ENCODE measurements at regions not wholly inside any gene's neighbourhood (a gene's known extent, or its start where the extent isn't known, plus 50 kb on each side); places are given as distances from the start of the nearest gene placed in this dataset.

DNA sequence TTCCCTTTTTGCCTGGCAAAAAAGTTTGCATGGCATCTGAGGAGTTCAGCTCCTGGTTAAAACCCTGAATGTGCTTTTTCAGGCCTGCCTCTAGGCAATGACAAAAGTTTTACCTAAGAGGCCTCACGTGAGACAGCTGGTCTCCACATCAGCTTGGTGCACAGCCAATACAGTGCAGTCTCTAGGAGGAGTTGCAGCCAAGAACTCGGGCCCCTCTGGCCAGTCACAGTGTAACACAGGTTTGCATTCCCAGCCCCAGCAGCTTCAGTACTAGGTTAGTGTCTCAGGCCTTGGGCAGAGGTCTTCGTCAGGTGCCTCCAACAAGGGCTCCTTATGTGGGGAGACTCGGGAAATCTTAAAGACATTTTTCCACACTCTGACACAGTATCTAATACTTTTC, 771.7 kb downstream of the SORCS1 start:
- Histone ChIP-seq H3K4me3 (ENCODE audit: insufficient read depth, low read length, poor library complexity, severe bottlenecking) (no peak overlapping the region), H4K20me1 (ENCODE audit: low read depth, low read length) (no peaks in the 10 kb centered on the region), H3K9me2 (replicated peaks; ENCODE audit: insufficient read depth, low read length) (no peaks in the 10 kb centered on the region), H2AFZ (ENCODE audit: low read depth, low read length, severe bottlenecking) (no peak overlapping the region), H3K9ac (ENCODE audit: low read length) (no peak overlapping the region), H3K27me3 (ENCODE audit: low read length) (no peaks in the 10 kb centered on the region), H3K36me3 (ENCODE audit: low read length) (no peaks in the 10 kb centered on the region), H3F3A (ENCODE audit: insufficient read depth) (no peaks in the 10 kb centered on the region), H3K9me3 (ENCODE audit: insufficient read depth, low read length) (no peaks in the 10 kb centered on the region), H3K27ac (ENCODE audit: low read depth, low read length) (no peak overlapping the region), H3K79me2 (ENCODE audit: insufficient read depth, low read length) (no peaks in the 10 kb centered on the region), H3K4me2 (ENCODE audit: low read depth, low read length, poor library complexity, severe bottlenecking) (no peak overlapping the region)
- no peak for TF ChIP-seq EZH2phosphoT487 (conservative IDR thresholded peaks at IDR 0.05; ENCODE audit: low read length)
- TF ChIP-seq, protein P1, sequence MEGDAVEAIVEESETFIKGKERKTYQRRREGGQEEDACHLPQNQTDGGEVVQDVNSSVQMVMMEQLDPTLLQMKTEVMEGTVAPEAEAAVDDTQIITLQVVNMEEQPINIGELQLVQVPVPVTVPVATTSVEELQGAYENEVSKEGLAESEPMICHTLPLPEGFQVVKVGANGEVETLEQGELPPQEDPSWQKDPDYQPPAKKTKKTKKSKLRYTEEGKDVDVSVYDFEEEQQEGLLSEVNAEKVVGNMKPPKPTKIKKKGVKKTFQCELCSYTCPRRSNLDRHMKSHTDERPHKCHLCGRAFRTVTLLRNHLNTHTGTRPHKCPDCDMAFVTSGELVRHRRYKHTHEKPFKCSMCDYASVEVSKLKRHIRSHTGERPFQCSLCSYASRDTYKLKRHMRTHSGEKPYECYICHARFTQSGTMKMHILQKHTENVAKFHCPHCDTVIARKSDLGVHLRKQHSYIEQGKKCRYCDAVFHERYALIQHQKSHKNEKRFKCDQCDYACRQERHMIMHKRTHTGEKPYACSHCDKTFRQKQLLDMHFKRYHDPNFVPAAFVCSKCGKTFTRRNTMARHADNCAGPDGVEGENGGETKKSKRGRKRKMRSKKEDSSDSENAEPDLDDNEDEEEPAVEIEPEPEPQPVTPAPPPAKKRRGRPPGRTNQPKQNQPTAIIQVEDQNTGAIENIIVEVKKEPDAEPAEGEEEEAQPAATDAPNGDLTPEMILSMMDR (IDR thresholded peaks at IDR 0.05; ENCODE audit: insufficient read depth, low read length, poor library complexity, severe bottlenecking), result no peak

DNA sequence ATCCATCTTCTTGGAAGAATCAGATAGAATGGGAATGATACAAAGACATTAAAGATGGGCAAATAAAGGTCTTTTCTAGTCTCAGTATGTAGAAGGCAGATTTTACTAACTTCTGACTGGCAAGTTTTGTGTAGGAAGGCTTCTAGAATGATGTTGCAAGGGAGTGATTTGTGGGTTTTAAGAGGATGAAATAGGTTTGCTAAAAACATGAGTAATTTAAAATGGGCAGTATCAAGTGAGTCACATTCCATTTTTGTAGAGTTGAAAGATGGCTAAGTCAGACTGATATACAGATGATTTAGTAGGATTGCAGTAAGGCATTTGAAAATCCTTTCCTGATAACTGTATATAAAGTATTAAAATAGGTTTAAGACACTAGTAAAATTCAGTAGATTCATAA, 777.4 kb downstream of the SORCS1 start:
- no peaks in the 10 kb centered on the region for H3K9me2 ChIP-seq (replicated peaks; ENCODE audit: insufficient read depth, low read length)
- TF ChIP-seq, protein P1 (IDR thresholded peaks at IDR 0.05; ENCODE audit: insufficient read depth, low read length, poor library complexity, severe bottlenecking), result no peak
- no peak for TF ChIP-seq EZH2phosphoT487 (conservative IDR thresholded peaks at IDR 0.05; ENCODE audit: low read length)
- H3K27me3 ChIP-seq (ENCODE audit: low read length), result no peaks in the 10 kb centered on the region
- H3K36me3 ChIP-seq (ENCODE audit: low read length), result no peaks in the 10 kb centered on the region
- no peaks in the 10 kb centered on the region for H3K9me3 ChIP-seq (ENCODE audit: insufficient read depth, low read length)
- H3K4me2 ChIP-seq (ENCODE audit: low read depth, low read length, poor library complexity, severe bottlenecking), result no peak overlapping the region
- H3K79me2 ChIP-seq (ENCODE audit: insufficient read depth, low read length), result no peaks in the 10 kb centered on the region
- no peak overlapping the region for H3K27ac ChIP-seq (ENCODE audit: low read depth, low read length)
- H3F3A ChIP-seq (ENCODE audit: insufficient read depth), result no peaks in the 10 kb centered on the region
- H3K4me3 ChIP-seq (ENCODE audit: insufficient read depth, low read length, poor library complexity, severe bottlenecking), result no peak overlapping the region
- H4K20me1 ChIP-seq (ENCODE audit: low read depth, low read length), result no peaks in the 10 kb centered on the region
- no peak overlapping the region for H3K9ac ChIP-seq (ENCODE audit: low read length)
- H2AFZ ChIP-seq (ENCODE audit: low read depth, low read length, severe bottlenecking), result no peak overlapping the region

DNA sequence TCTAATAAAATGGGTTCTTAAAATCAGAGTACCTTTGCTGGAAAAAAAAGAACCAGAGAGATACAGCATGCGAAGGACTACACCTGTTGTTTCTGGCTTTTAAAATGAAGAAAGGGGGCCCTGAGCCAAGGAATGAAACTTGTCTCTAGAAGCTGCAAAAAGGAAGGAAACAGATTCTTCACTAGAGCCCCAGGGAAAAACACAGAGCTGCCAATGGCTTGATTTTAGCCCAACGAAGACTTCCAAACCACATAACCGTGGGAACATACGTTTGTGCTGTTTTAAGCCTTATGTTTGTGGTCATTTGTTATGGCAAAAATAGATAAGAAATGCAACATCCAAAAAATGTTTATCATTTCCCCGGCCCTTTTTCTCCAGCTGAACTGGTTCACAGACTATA, 780.0 kb downstream of the SORCS1 start:
- Histone ChIP-seq H3K4me3 (ENCODE audit: insufficient read depth, low read length, poor library complexity, severe bottlenecking) (no peak overlapping the region), H3K9me2 (replicated peaks; ENCODE audit: insufficient read depth, low read length) (no peaks in the 10 kb centered on the region), H3K79me2 (ENCODE audit: insufficient read depth, low read length) (no peaks in the 10 kb centered on the region), H3K4me2 (ENCODE audit: low read depth, low read length, poor library complexity, severe bottlenecking) (no peak overlapping the region), H3K27me3 (ENCODE audit: low read length) (no peaks in the 10 kb centered on the region), H3F3A (ENCODE audit: insufficient read depth) (no peaks in the 10 kb centered on the region), H3K9ac (ENCODE audit: low read length) (no peak overlapping the region), H4K20me1 (ENCODE audit: low read depth, low read length) (no peaks in the 10 kb centered on the region), H3K27ac (ENCODE audit: low read depth, low read length) (no peak overlapping the region), H2AFZ (ENCODE audit: low read depth, low read length, severe bottlenecking) (no peak overlapping the region), H3K9me3 (ENCODE audit: insufficient read depth, low read length) (no peaks in the 10 kb centered on the region), H3K36me3 (ENCODE audit: low read length) (no peaks in the 10 kb centered on the region)
- no peak for TF ChIP-seq EZH2phosphoT487 (conservative IDR thresholded peaks at IDR 0.05; ENCODE audit: low read length)
- TF ChIP-seq, protein P1 (IDR thresholded peaks at IDR 0.05; ENCODE audit: insufficient read depth, low read length, poor library complexity, severe bottlenecking), result no peak
